H1 (cell line): ENCODE measurements at regions not wholly inside any gene's neighbourhood (a gene's known extent, or its start where the extent isn't known, plus 50 kb on each side); places are given as distances from the start of the nearest gene placed in this dataset.

Experiments used
- TEAD4 ChIP-seq: IDR thresholded peaks from 2 replicates; pipeline ENCODE4 v1.6.1; 2012; ENCODE audit warnings: low read depth, low read length, inconsistent platforms, mixed read lengths

- no peak for TF ChIP-seq TEAD4
These were observed 148.2 kb upstream of the SPRY4 start (continued) for GRCh38 chr5:142473038-142473437.
